H1 (cell line): ENCODE measurements at regions not wholly inside any gene's neighbourhood (a gene's known extent, or its start where the extent isn't known, plus 50 kb on each side); places are given as distances from the start of the nearest gene placed in this dataset.

Experiments
- CBX5 ChIP-seq: fragments of 300-800, 300-1000 bp; sonication (generic); IDR thresholded peaks from 2 replicates; pipeline ENCODE4 v1.7.1; 2016; ENCODE audit warnings: antibody characterized with exemption, low read length, low read depth
- CHD2 ChIP-seq: IDR thresholded peaks from 2 replicates; pipeline ENCODE4 v1.6.1; 2012; ENCODE audit warnings: low read length, improper control_type of control experiment
- POLR2A ChIP-seq, 2 experiments: IDR thresholded peaks; 1 replicate in 1 of 2; 2 replicates in 1 of 2; pipeline ENCODE4 v1.6.1; 2011; ENCODE audit warnings: low read depth in 2 of 2, low read length in 2 of 2, mild to moderate bottlenecking in 2 of 2; ENCODE audit errors: control extremely low read depth in 1 of 2
- POU5F1 ChIP-seq: IDR thresholded peaks from 2 replicates; pipeline ENCODE4 v1.6.1; 2011; ENCODE audit warnings: low read depth, mild to moderate bottlenecking, low read length, moderate library complexity
- RNF2 ChIP-seq: fragments of 200-900, 300-1000 bp; sonication (generic); IDR thresholded peaks from 2 replicates; pipeline ENCODE4 v1.7.1; 2016; ENCODE audit warnings: borderline replicate concordance, low read depth, mild to moderate bottlenecking, antibody characterized with exemption, low read length; ENCODE audit not compliant: poor library complexity, severe bottlenecking; ENCODE audit errors: missing control alignments
- TAF1 ChIP-seq: IDR thresholded peaks from 2 replicates; pipeline ENCODE4 v1.6.1; 2011; ENCODE audit warnings: mild to moderate bottlenecking, low read depth, low read length
- TBP ChIP-seq: IDR thresholded peaks from 2 replicates; pipeline ENCODE4 v1.6.1; 2011; ENCODE audit warnings: low read depth, low read length, improper control_type of control experiment
- ZNF274 ChIP-seq: IDR thresholded peaks from 2 replicates; pipeline ENCODE4 v1.7.0; 2012; ENCODE audit warnings: low read length, borderline replicate concordance; ENCODE audit errors: extremely low read depth

DNA sequence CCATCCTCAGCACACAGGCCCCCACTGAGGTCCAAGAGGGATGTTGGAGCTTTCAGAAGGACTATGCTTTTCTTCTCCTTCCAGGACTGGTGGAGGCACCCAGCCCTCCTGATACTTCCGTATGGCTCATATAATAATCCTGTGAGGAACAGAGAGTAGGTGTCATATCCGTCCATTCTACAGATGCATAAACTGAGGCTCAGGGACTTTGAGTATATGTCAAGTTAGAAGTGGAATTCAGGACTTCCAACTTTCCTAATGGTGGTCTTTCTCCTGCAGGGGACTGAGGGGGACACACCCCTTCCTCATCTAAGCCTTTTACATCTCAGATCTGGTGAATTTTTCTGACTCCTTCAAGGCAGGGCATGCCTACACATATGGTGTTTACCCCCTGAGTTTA, 153.7 kb downstream of the RPS24 start (continued):
- TF ChIP-seq RNF2 = no peak
- TF ChIP-seq CHD2 = no peak
- no peak for TF ChIP-seq TAF1
- TF ChIP-seq ZNF274 = no peak
- TF ChIP-seq POLR2A (IDR thresholded peaks at IDR 0.05; ENCODE audit: control extremely low read depth in 1 of 2, low read depth in 2 of 2, low read length in 2 of 2) = no peak
- no peak for TF ChIP-seq CBX5
- TF ChIP-seq POU5F1 = no peak
- no peak for TF ChIP-seq TBP
- TF ChIP-seq, all 59 proteins: peak for 0
